ENCODE measurements at regions not wholly inside any gene's neighbourhood (a gene's known extent, or its start where the extent isn't known, plus 50 kb on each side); places are given as distances from the start of the nearest gene placed in this dataset.

DNA sequence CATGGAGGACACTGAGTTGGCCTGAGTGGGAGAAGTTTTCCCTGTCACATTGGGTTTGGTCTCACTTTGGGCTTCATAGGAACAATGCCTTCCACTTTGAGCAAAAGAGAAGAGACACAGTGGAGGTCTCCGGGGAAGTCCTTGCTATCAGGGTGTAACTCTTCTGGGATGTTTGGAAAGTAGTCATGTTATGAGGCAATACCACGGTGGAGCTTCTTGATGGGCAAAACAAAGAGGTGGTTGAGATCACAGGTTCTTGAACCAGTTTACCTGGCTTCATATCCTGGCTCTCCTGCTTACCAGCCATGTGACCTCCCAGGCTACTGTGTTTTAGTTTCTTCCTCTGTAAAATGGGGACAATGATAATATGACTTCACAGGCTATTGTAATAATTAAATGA is 478.6 kb downstream of the SLC4A3 start:
- ChIA-PET POLR2A (interaction anchor here (0.8 kb wide), 1 partner anchor 20 kb away, joined by 3 read pairs; no protein-coding TSS in a partner anchor), CTCF (ENCODE audit: low intra/inter-chr PET ratio) (no interaction called here)
- Histone ChIP-seq H2AFZ (ENCODE audit: low read depth, low read length) (no peak overlapping the region), H3K4me3 (no peak overlapping the region), H3K9ac (ENCODE audit: insufficient read depth in 1 of 2, low read depth in 2 of 2, low read length in 2 of 2) (no peak overlapping the region), H3K9me3 (replicated peaks; ENCODE audit: control insufficient read depth, insufficient read depth, low read depth, low read length) (no peaks in the 10 kb centered on the region), H3K79me2 (ENCODE audit: control insufficient read depth, insufficient read depth, low read length) (no peaks in the 10 kb centered on the region), H4K20me1 (replicated peaks; ENCODE audit: control insufficient read depth, insufficient read depth, low read length) (no peaks in the 10 kb centered on the region), H3K27me3 (ENCODE audit: control insufficient read depth in 2 of 2, insufficient read depth in 2 of 2, low read length in 2 of 2) (no peaks in the 10 kb centered on the region; a peak in 1 of 5 replicates), H3K4me1 (replicated peaks in 1 of 2; ENCODE audit: control insufficient read depth in 2 of 2, insufficient read depth in 2 of 2, low read length in 2 of 2) (peaks cover 0 to 3% of the 10 kb centered on the region in 2 experiments; a peak in 1 of 5 replicates), H3K4me2 (ENCODE audit: insufficient read depth, low read length) (no peak overlapping the region), H3K27ac (ENCODE audit: extremely low read depth, low read depth, low read length) (no peak overlapping the region), H3K36me3 (ENCODE audit: control insufficient read depth, insufficient read depth, low read length) (no peaks in the 10 kb centered on the region), H3K9me1 (ENCODE audit: control insufficient read depth, insufficient read depth, low read length) (no peaks in the 10 kb centered on the region)
- DNase-seq (ENCODE audit: extremely low read depth in 1 of 4, low spot score in 3 of 4), result no peak
- intact Hi-C loops (cut with micrococcal nuclease) (no loop called here), in situ Hi-C loops (cut with MboI) (no loop called here)
- 0% methylated on average over 2 of the region's 2 CpGs for WGBS (ENCODE audit: insufficient coverage, low coverage, missing lambda C conversion rate)
- ATAC-seq, result no peak
- BruUV-seq (replicated peaks), result no TSS peak
- no peak for FAIRE-seq
- TF ChIP-seq, protein P1, sequence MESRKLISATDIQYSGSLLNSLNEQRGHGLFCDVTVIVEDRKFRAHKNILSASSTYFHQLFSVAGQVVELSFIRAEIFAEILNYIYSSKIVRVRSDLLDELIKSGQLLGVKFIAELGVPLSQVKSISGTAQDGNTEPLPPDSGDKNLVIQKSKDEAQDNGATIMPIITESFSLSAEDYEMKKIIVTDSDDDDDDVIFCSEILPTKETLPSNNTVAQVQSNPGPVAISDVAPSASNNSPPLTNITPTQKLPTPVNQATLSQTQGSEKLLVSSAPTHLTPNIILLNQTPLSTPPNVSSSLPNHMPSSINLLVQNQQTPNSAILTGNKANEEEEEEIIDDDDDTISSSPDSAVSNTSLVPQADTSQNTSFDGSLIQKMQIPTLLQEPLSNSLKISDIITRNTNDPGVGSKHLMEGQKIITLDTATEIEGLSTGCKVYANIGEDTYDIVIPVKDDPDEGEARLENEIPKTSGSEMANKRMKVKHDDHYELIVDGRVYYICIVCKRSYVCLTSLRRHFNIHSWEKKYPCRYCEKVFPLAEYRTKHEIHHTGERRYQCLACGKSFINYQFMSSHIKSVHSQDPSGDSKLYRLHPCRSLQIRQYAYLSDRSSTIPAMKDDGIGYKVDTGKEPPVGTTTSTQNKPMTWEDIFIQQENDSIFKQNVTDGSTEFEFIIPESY (CRISPR knock-in tag; IDR thresholded peaks at IDR 0.05), result no peak
- TF ChIP-seq, protein P2, sequence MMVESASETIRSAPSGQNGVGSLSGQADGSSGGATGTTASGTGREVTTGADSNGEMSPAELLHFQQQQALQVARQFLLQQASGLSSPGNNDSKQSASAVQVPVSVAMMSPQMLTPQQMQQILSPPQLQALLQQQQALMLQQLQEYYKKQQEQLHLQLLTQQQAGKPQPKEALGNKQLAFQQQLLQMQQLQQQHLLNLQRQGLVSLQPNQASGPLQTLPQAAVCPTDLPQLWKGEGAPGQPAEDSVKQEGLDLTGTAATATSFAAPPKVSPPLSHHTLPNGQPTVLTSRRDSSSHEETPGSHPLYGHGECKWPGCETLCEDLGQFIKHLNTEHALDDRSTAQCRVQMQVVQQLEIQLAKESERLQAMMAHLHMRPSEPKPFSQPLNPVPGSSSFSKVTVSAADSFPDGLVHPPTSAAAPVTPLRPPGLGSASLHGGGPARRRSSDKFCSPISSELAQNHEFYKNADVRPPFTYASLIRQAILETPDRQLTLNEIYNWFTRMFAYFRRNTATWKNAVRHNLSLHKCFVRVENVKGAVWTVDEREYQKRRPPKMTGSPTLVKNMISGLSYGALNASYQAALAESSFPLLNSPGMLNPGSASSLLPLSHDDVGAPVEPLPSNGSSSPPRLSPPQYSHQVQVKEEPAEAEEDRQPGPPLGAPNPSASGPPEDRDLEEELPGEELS (CRISPR knock-in tag; IDR thresholded peaks at IDR 0.05; ENCODE audit: borderline replicate concordance), result no peak
- no peak for TF ChIP-seq HNRNPUL1 (IDR thresholded peaks at IDR 0.05; ENCODE audit: low read length)
- TF ChIP-seq TFAM (CRISPR knock-in tag; conservative IDR thresholded peaks at IDR 0.05), result no peak
- TF ChIP-seq ZNF384 (IDR thresholded peaks at IDR 0.05; ENCODE audit: low read depth, low read length), result no peak
- no peak for TF ChIP-seq RBBP5 (IDR thresholded peaks at IDR 0.05; ENCODE audit: borderline replicate concordance, insufficient read depth, low read length, poor library complexity, severe bottlenecking)
- no peak for TF ChIP-seq TOE1 (IDR thresholded peaks at IDR 0.05; ENCODE audit: borderline replicate concordance)
- TF ChIP-seq TOE1 (CRISPR knock-in tag; IDR thresholded peaks at IDR 0.05; ENCODE audit: borderline replicate concordance, low read depth), result no peak
- TF ChIP-seq, protein P3, sequence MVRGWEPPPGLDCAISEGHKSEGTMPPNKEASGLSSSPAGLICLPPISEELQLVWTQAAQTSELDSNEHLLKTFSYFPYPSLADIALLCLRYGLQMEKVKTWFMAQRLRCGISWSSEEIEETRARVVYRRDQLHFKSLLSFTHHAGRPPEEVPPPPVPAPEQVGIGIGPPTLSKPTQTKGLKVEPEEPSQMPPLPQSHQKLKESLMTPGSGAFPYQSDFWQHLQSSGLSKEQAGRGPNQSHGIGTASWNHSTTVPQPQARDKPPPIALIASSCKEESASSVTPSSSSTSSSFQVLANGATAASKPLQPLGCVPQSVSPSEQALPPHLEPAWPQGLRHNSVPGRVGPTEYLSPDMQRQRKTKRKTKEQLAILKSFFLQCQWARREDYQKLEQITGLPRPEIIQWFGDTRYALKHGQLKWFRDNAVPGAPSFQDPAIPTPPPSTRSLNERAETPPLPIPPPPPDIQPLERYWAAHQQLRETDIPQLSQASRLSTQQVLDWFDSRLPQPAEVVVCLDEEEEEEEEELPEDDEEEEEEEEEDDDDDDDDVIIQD (CRISPR knock-in tag; IDR thresholded peaks at IDR 0.05), result no peak
- no peak for TF ChIP-seq RB1 (IDR thresholded peaks at IDR 0.05; ENCODE audit: low read depth)
- TF ChIP-seq, protein P4, sequence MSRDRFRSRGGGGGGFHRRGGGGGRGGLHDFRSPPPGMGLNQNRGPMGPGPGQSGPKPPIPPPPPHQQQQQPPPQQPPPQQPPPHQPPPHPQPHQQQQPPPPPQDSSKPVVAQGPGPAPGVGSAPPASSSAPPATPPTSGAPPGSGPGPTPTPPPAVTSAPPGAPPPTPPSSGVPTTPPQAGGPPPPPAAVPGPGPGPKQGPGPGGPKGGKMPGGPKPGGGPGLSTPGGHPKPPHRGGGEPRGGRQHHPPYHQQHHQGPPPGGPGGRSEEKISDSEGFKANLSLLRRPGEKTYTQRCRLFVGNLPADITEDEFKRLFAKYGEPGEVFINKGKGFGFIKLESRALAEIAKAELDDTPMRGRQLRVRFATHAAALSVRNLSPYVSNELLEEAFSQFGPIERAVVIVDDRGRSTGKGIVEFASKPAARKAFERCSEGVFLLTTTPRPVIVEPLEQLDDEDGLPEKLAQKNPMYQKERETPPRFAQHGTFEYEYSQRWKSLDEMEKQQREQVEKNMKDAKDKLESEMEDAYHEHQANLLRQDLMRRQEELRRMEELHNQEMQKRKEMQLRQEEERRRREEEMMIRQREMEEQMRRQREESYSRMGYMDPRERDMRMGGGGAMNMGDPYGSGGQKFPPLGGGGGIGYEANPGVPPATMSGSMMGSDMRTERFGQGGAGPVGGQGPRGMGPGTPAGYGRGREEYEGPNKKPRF (IDR thresholded peaks at IDR 0.05; ENCODE audit: low read depth, low read length), result no peak
- TF ChIP-seq ELF4 (CRISPR knock-in tag; IDR thresholded peaks at IDR 0.05), result no peak
- TF ChIP-seq ZNF551 (CRISPR knock-in tag; IDR thresholded peaks at IDR 0.05), result no peak
- TF ChIP-seq MAFG (tag; conservative IDR thresholded peaks at IDR 0.05), result no peak
- no peak for TF ChIP-seq POLR2G (IDR thresholded peaks at IDR 0.05; ENCODE audit: low read depth, low read length)

Data from K562 (cell line).